Lower leg skin (tissue), 4 donors: ENCODE measurements at regions not wholly inside any gene's neighbourhood (a gene's known extent, or its start where the extent isn't known, plus 50 kb on each side); places are given as distances from the start of the nearest gene placed in this dataset.

Experiments
- DNase-seq, 2 donors: peaks; one replicate each; pipeline ENCODE4 v3.0.0-alpha.2; 2019; ENCODE audit warnings: low spot score in 2 of 2
- H3K4me3 ChIP-seq: fragments of 200-600 bp; sonication (generic); 2 replicates; pipeline ENCODE4 v1.5.1; 2017; ENCODE audit warnings: mild to moderate bottlenecking, low read depth; ENCODE audit not compliant: poor library complexity, severe bottlenecking
- CTCF ChIP-seq, 3 donors: fragments of 450-650 bp; IDR thresholded peaks; one replicate each; pipeline ENCODE4 v1.5.1; 2016; ENCODE audit warnings: antibody characterized with exemption in 3 of 3, mild to moderate bottlenecking in 3 of 3, moderate library complexity in 2 of 3
- POLR2A ChIP-seq, 2 donors: fragments of 450-650 bp; IDR thresholded peaks; one replicate each; pipeline ENCODE4 v1.6.1; 2016 to 2017; ENCODE audit warnings: antibody characterized with exemption in 2 of 2, mild to moderate bottlenecking in 1 of 2, moderate library complexity in 1 of 2
- WGBS, 2 donors: methylation state at CpG; one replicate each; pipeline ENCODE4 v1.1.5; 2018; 5-methylcytosine and 5-hydroxymethylcytosine counted together
- intact Hi-C: fragments of 100-400 bp; cut with DNase I; formaldehyde crosslinking; loops from one replicate; pipeline ENCODE4 v1.15.0; 2023; ENCODE audit warnings: low total_unique reads

GRCh38 chr13:85379991-85380390, 419.2 kb downstream of the SLITRK6 start:
- no peak for DNase-seq
- WGBS, 2 donors, result 72 to 87% methylated on average over 1 of the region's 1 CpG
- no peak for TF ChIP-seq CTCF (IDR thresholded peaks at IDR 0.05)
- TF ChIP-seq POLR2A (IDR thresholded peaks at IDR 0.05), result no peak
- no peak overlapping the region for H3K4me3 ChIP-seq
- intact Hi-C loops, result no loop called here

GRCh38 chr13:85379433-85379832, 419.8 kb downstream of the SLITRK6 start:
- TF ChIP-seq POLR2A (IDR thresholded peaks at IDR 0.05) (no peak), CTCF (IDR thresholded peaks at IDR 0.05) (no peak)
- DNase-seq, result no peak
- H3K4me3 ChIP-seq, result no peak overlapping the region
- intact Hi-C loops, result no loop called here
- whole genome bisulfite sequencing, 2 donors, result 34 to 43% methylated on average over 3 of the region's 3 CpGs

- 72 to 92% methylated on average over 2 of the region's 2 CpGs for WGBS, 2 donors
- TF ChIP-seq CTCF (IDR thresholded peaks at IDR 0.05) (no peak), POLR2A (IDR thresholded peaks at IDR 0.05) (no peak)
- H3K4me3 ChIP-seq, result no peak overlapping the region
- intact Hi-C loops, result no loop called here
- DNase-seq, result no peak
These were observed 421.4 kb downstream of the SLITRK6 start for GRCh38 chr13:85377783-85378182.

GRCh38 chr13:85373322-85373721, 425.9 kb downstream of the SLITRK6 start:
- H3K4me3 ChIP-seq, result no peak overlapping the region
- WGBS, 2 donors, result 60 to 62% methylated on average over 3 of the region's 3 CpGs
- no peak for TF ChIP-seq CTCF (IDR thresholded peaks at IDR 0.05)
- DNase-seq, result no peak
- intact Hi-C loops, result no loop called here

GRCh38 chr13:85371254-85371653, 428.0 kb downstream of the SLITRK6 start:
- H3K4me3 ChIP-seq, result no peak overlapping the region
- TF ChIP-seq CTCF (IDR thresholded peaks at IDR 0.05), result no peak
- no peak for TF ChIP-seq POLR2A (IDR thresholded peaks at IDR 0.05)
- intact Hi-C loops, result no loop called here
- no peak for DNase-seq

- intact Hi-C loops, result no loop called here
- 84 to 91% methylated on average over 1 of the region's 1 CpG for WGBS, 2 donors
- no peak overlapping the region for H3K4me3 ChIP-seq
- TF ChIP-seq POLR2A (IDR thresholded peaks at IDR 0.05), result no peak
- no peak for TF ChIP-seq CTCF (IDR thresholded peaks at IDR 0.05)
- DNase-seq, result no peak
These were observed 430.5 kb downstream of the SLITRK6 start for GRCh38 chr13:85368686-85369085.
